Osteoblast (primary cell): ENCODE measurements at regions not wholly inside any gene's neighbourhood (a gene's known extent, or its start where the extent isn't known, plus 50 kb on each side); places are given as distances from the start of the nearest gene placed in this dataset.

Experiments used
- DNase-seq: peaks from one replicate; pipeline ENCODE4 v3.0.0; 2011; ENCODE audit warnings: low spot score, mixed read lengths; ENCODE audit not compliant: insufficient read length; ENCODE audit errors: missing footprints
- H2AFZ ChIP-seq: 2 replicates; pipeline ENCODE4 v1.6.0; 2011; ENCODE audit warnings: mild to moderate bottlenecking, low read length
- H3K27ac ChIP-seq: 2 replicates; pipeline ENCODE4 v1.5.1; 2011; ENCODE audit warnings: mild to moderate bottlenecking, low read depth, low read length, moderate library complexity
- H3K27me3 ChIP-seq: 2 replicates; pipeline ENCODE4 v1.6.0; 2012; ENCODE audit warnings: mild to moderate bottlenecking, control low read depth, inconsistent platforms, low read length, moderate library complexity; ENCODE audit not compliant: insufficient read depth
- H3K36me3 ChIP-seq: 2 replicates; pipeline ENCODE4 v1.5.1; 2011; ENCODE audit warnings: mild to moderate bottlenecking, low read length, control low read depth, moderate library complexity; ENCODE audit not compliant: insufficient read depth
- H3K4me1 ChIP-seq: 2 replicates; pipeline ENCODE4 v1.5.1; 2011; ENCODE audit warnings: mild to moderate bottlenecking, low read length, control low read depth, moderate library complexity; ENCODE audit not compliant: insufficient read depth
- H3K4me2 ChIP-seq: 2 replicates; pipeline ENCODE4 v1.6.0; 2011; ENCODE audit warnings: mild to moderate bottlenecking, low read length; ENCODE audit not compliant: insufficient read depth
- H3K4me3 ChIP-seq: fragments of 200-600 bp; sonication (generic); 3 replicates; pipeline ENCODE4 v1.5.1; 2012; ENCODE audit warnings: mild to moderate bottlenecking, low read length, inconsistent platforms; ENCODE audit not compliant: insufficient read depth
- H3K79me2 ChIP-seq: 2 replicates; pipeline ENCODE4 v1.6.0; 2012; ENCODE audit warnings: mild to moderate bottlenecking, low read length, control low read depth, inconsistent platforms; ENCODE audit not compliant: insufficient read depth
- H3K9me3 ChIP-seq: 2 replicates; pipeline ENCODE4 v1.5.1; 2011; ENCODE audit warnings: low read depth, low read length, control low read depth
- H4K20me1 ChIP-seq: 2 replicates; pipeline ENCODE4 v1.6.0; 2012; ENCODE audit warnings: mild to moderate bottlenecking, low read length, control low read depth; ENCODE audit not compliant: insufficient read depth
- TF ChIP-seq, protein P1 (sequence below): IDR thresholded peaks from 2 replicates; pipeline ENCODE4 v1.5.1; 2011; ENCODE audit warnings: mild to moderate bottlenecking, low read depth, low read length, moderate library complexity; ENCODE audit errors: extremely low read depth

DNA sequence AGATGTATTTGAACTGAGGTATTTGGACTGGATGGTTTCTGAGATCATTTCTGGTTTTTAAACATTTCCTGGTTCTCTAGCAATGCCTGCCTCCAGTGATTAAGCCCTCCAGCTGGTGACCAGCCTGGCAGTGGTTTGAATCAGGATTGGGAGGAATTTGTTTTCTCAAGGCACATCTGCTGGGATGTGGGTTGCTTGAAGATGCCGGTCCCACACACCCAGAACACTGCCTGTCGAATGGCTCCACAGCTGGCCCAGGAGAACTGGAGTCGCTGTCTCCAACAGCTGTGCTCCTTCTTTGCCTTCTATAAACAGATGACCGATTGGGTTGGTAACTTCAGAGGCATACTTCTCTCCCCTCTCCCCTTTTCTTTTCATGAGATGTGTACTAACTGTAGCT is 258.0 kb upstream of the DDHD1 start:
- TF ChIP-seq, protein P1, sequence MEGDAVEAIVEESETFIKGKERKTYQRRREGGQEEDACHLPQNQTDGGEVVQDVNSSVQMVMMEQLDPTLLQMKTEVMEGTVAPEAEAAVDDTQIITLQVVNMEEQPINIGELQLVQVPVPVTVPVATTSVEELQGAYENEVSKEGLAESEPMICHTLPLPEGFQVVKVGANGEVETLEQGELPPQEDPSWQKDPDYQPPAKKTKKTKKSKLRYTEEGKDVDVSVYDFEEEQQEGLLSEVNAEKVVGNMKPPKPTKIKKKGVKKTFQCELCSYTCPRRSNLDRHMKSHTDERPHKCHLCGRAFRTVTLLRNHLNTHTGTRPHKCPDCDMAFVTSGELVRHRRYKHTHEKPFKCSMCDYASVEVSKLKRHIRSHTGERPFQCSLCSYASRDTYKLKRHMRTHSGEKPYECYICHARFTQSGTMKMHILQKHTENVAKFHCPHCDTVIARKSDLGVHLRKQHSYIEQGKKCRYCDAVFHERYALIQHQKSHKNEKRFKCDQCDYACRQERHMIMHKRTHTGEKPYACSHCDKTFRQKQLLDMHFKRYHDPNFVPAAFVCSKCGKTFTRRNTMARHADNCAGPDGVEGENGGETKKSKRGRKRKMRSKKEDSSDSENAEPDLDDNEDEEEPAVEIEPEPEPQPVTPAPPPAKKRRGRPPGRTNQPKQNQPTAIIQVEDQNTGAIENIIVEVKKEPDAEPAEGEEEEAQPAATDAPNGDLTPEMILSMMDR: no peak
- Histone ChIP-seq H3K4me3 (no peak overlapping the region), H3K27me3 (no peaks in the 10 kb centered on the region), H2AFZ (no peak overlapping the region), H4K20me1 (no peaks in the 10 kb centered on the region), H3K4me2 (peak overlapping the region; percentile 10), H3K9me3 (no peaks in the 10 kb centered on the region), H3K36me3 (no peaks in the 10 kb centered on the region), H3K27ac (no peak overlapping the region), H3K79me2 (no peaks in the 10 kb centered on the region), H3K4me1 (peaks cover 16% of the 10 kb centered on the region)
- DNase-seq: peak; percentile 77

DNA sequence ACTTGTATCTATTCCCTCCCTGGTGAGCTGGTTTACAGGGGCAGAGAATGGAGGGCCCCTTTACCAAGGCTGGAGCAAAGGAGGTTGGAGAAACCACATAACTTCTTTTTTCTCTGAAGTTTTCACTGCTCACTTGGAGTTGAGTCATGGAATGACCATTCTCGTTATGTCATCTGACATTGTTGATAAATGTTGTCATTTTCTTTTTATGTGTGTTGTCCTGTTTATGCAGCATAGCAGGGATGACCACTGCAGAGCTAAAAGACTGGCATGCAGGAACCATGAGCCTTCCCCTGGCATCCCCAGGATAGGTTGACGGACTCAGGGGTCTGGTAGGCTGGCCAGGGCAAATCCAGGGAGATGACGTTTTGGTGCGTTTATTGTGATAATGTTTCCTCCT is 256.8 kb upstream of the DDHD1 start:
- Histone ChIP-seq H3K27me3 (no peaks in the 10 kb centered on the region), H3K9me3 (no peaks in the 10 kb centered on the region), H3K4me3 (no peak overlapping the region), H3K4me2 (no peak overlapping the region), H2AFZ (peak overlapping the region; percentile 70), H3K36me3 (no peaks in the 10 kb centered on the region), H3K27ac (no peak overlapping the region), H3K4me1 (peaks cover 16% of the 10 kb centered on the region), H3K79me2 (no peaks in the 10 kb centered on the region), H4K20me1 (no peaks in the 10 kb centered on the region)
- peak; percentile 62 for DNase-seq
- TF ChIP-seq, protein P1: no peak

DNA sequence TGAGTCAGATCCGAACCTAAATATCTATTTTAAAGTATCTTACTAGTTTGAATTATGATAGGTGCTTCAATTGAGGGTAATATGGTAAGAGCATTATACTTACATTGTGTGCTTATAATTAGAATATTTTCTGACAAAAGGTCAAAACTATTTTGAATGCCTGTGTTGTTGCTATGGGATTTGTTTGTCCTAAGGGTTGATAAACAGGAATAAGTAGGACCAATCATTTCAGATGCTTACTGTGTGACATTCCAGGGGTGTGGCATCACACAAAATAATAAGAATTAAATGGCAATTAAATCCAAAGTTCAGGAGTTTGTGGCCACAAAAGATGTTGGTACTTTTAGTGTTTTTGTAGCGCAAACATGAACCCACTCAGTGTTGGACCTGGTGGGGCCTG is 256.2 kb upstream of the DDHD1 start:
- DNase-seq: no peak
- Histone ChIP-seq H3K4me2 (no peak overlapping the region), H3K9me3 (no peaks in the 10 kb centered on the region), H3K27me3 (no peaks in the 10 kb centered on the region), H4K20me1 (no peaks in the 10 kb centered on the region), H3K36me3 (no peaks in the 10 kb centered on the region), H3K4me3 (no peak overlapping the region), H3K79me2 (no peaks in the 10 kb centered on the region), H3K27ac (no peak overlapping the region), H3K4me1 (peaks cover 16% of the 10 kb centered on the region), H2AFZ (no peak overlapping the region)
- TF ChIP-seq, protein P1: no peak

DNA sequence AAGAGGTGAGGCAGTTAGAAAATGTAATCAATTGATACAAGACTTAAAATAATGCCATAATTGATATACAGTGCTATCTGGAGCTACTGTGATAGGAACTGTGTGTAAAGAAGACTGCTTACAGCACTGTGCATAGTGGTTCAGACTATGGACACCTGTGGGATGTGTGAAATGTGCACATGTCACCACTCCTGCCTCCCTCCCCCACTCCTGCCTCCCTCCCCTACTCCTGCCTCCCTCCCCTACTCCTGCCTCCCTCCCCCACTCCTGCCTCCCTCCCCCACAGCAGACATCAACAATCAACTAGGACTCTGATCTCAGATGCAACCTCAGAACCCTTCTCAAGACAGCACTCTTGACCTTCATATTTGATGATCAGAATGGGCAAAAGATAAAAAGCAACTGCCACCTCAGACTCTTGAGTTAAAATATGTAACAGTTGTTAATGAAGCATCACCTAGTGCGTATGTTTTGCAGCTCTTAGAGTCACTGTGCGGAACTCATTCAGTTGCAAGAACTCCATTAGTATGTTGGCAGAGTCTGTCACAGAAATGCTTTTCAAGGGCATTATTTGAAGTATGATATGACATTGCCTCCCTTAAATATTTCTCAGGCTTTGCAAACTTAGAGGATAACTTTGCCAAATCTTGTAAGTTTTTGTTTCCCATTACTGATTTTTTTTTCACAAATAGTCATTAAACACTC is 255.2 kb upstream of the DDHD1 start:
- Histone ChIP-seq H3K27ac (no peak overlapping the region), H3K4me3 (no peak overlapping the region), H4K20me1 (no peaks in the 10 kb centered on the region), H3K4me1 (peaks cover 16% of the 10 kb centered on the region), H3K27me3 (no peaks in the 10 kb centered on the region), H3K36me3 (no peaks in the 10 kb centered on the region), H3K79me2 (no peaks in the 10 kb centered on the region), H3K4me2 (no peak overlapping the region), H3K9me3 (no peaks in the 10 kb centered on the region), H2AFZ (no peak overlapping the region)
- TF ChIP-seq, protein P1: no peak
- no peak for DNase-seq
